Brain pericyte (primary cell): ENCODE measurements at regions not wholly inside any gene's neighbourhood (a gene's known extent, or its start where the extent isn't known, plus 50 kb on each side); places are given as distances from the start of the nearest gene placed in this dataset.

Experiments
- DNase-seq: peaks from one replicate; pipeline ENCODE4 v3.0.0-alpha.2; 2012; ENCODE audit warnings: low read depth, low spot score

GRCh38 chr3:5069627-5070026 lies 52.5 kb upstream of the ARL8B start:
- no peak for DNase-seq

DNA sequence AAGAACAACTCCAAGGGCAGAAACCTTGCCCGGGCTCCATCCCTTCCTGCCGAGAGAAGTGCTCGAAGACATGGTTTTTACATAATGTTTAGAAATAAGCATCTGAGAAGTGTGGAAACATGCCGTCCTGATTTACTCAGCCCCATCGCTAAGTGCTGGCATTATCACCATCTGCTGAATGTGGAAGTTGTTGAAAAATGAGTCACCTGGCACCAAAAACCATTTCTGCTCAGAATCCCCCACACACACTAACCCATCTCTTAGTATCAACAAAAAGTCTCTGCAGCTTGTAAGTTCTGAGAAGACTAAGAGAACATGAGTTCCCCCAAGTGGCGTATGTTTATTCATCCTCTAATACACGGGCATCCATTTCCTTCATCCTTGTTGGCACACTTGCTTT lies 51.0 kb upstream of the ARL8B start:
- no peak for DNase-seq

- no peak for DNase-seq
Measured at GRCh38 chr3:5072100-5072816, 49.8 kb upstream of the ARL8B start.
